K562 (cell line): ENCODE measurements at regions not wholly inside any gene's neighbourhood (a gene's known extent, or its start where the extent isn't known, plus 50 kb on each side); places are given as distances from the start of the nearest gene placed in this dataset.

Source experiments
- BMI1 ChIP-seq: fragments of 150-350 bp; IDR thresholded peaks from 2 replicates; pipeline ENCODE4 v1.6.1; 2014; ENCODE audit warnings: low read length
- DNMT1 ChIP-seq: fragments of 450-650 bp; IDR thresholded peaks from 2 replicates; pipeline ENCODE4 v1.6.1; 2016; ENCODE audit warnings: antibody characterized with exemption, mild to moderate bottlenecking
- NCOA2 ChIP-seq, 2 experiments: fragments of 450-650 bp; IDR thresholded peaks; 2 replicates each; pipeline ENCODE4 v1.6.1; 2018; ENCODE audit warnings: mild to moderate bottlenecking in 2 of 2, moderate library complexity in 1 of 2; ENCODE audit not compliant: partially characterized antibody in 2 of 2
- SAFB ChIP-seq: fragments of 200-400 bp; formaldehyde crosslinking; IDR thresholded peaks from 2 replicates; pipeline ENCODE4 v1.6.1; 2017; ENCODE audit warnings: low read depth, low read length, borderline replicate concordance
- ZNF12 ChIP-seq: sonication (generic); formaldehyde crosslinking; IDR thresholded peaks from 2 replicates; pipeline ENCODE4 v1.4.0; 2020; ENCODE audit warnings: mild to moderate bottlenecking, missing genetic modification reagents
- ZNF57 ChIP-seq: fragments of 450-650 bp; formaldehyde crosslinking; IDR thresholded peaks from 2 replicates; pipeline ENCODE4 v1.4.0; 2020; ENCODE audit warnings: mild to moderate bottlenecking, moderate library complexity
- TF ChIP-seq, protein P1 (sequence below): sonication (generic); formaldehyde crosslinking; IDR thresholded peaks from 2 replicates; pipeline ENCODE4 v1.4.0; 2020; ENCODE audit warnings: mild to moderate bottlenecking, missing genetic modification reagents
- TF ChIP-seq, protein P2 (sequence below): fragments of 250-450 bp; sonication (Bioruptor Pico); IDR thresholded peaks from 2 replicates; pipeline ENCODE4 v1.5.0; 2020; ENCODE audit warnings: mild to moderate bottlenecking, borderline replicate concordance
- TF ChIP-seq, protein P3 (sequence below): fragments of 250-450 bp; sonication (Bioruptor Pico); IDR thresholded peaks from 2 replicates; pipeline ENCODE4 v1.8.0; 2022; ENCODE audit warnings: moderate library complexity, mild to moderate bottlenecking, inconsistent platforms

DNA sequence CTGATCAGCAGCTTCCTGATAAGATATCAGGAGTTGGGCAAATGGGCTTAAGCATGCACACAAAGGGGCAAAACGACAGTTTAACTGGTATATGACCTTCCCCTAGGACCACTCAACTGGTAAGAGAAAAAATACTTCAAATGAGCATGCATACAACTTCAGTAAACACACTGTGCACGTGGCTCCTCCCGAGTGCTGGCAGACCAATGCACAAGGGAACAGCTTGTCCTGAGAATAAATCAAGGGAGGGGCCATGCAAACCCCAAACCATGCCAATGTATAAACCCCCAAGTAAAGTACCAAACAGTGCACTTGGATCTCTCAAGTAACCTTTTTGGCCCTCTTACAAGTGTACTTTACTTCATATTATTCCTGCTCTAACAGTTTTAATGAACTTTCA is 293.3 kb upstream of the TBX22 start (continued):
- TF ChIP-seq, protein P1, sequence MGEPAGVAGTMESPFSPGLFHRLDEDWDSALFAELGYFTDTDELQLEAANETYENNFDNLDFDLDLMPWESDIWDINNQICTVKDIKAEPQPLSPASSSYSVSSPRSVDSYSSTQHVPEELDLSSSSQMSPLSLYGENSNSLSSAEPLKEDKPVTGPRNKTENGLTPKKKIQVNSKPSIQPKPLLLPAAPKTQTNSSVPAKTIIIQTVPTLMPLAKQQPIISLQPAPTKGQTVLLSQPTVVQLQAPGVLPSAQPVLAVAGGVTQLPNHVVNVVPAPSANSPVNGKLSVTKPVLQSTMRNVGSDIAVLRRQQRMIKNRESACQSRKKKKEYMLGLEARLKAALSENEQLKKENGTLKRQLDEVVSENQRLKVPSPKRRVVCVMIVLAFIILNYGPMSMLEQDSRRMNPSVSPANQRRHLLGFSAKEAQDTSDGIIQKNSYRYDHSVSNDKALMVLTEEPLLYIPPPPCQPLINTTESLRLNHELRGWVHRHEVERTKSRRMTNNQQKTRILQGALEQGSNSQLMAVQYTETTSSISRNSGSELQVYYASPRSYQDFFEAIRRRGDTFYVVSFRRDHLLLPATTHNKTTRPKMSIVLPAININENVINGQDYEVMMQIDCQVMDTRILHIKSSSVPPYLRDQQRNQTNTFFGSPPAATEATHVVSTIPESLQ (CRISPR knock-in tag): no peak
- TF ChIP-seq NCOA2 (IDR thresholded peaks at IDR 0.05; ENCODE audit: partially characterized antibody in 2 of 2) (no peak), SAFB (no peak), BMI1 (no peak), ZNF12 (CRISPR knock-in tag) (no peak), ZNF57 (CRISPR knock-in tag) (no peak), DNMT1 (no peak)
- TF ChIP-seq, protein P2, sequence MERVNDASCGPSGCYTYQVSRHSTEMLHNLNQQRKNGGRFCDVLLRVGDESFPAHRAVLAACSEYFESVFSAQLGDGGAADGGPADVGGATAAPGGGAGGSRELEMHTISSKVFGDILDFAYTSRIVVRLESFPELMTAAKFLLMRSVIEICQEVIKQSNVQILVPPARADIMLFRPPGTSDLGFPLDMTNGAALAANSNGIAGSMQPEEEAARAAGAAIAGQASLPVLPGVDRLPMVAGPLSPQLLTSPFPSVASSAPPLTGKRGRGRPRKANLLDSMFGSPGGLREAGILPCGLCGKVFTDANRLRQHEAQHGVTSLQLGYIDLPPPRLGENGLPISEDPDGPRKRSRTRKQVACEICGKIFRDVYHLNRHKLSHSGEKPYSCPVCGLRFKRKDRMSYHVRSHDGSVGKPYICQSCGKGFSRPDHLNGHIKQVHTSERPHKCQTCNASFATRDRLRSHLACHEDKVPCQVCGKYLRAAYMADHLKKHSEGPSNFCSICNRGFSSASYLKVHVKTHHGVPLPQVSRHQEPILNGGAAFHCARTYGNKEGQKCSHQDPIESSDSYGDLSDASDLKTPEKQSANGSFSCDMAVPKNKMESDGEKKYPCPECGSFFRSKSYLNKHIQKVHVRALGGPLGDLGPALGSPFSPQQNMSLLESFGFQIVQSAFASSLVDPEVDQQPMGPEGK (CRISPR knock-in tag): no peak
- TF ChIP-seq, protein P3, sequence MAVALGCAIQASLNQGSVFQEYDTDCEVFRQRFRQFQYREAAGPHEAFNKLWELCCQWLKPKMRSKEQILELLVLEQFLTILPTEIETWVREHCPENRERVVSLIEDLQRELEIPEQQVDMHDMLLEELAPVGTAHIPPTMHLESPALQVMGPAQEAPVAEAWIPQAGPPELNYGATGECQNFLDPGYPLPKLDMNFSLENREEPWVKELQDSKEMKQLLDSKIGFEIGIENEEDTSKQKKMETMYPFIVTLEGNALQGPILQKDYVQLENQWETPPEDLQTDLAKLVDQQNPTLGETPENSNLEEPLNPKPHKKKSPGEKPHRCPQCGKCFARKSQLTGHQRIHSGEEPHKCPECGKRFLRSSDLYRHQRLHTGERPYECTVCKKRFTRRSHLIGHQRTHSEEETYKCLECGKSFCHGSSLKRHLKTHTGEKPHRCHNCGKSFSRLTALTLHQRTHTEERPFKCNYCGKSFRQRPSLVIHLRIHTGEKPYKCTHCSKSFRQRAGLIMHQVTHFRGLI (CRISPR knock-in tag): no peak
